ENCODE measurements at regions not wholly inside any gene's neighbourhood (a gene's known extent, or its start where the extent isn't known, plus 50 kb on each side); places are given as distances from the start of the nearest gene placed in this dataset.

GRCh38 chr5:60056191-60056590 lies 162.7 kb upstream of the PDE4D start:
- TF ChIP-seq POLR2A (IDR thresholded peaks at IDR 0.05) (no peak), POLR2AphosphoS5 (IDR thresholded peaks at IDR 0.05) (no peak)
